DOHH2 (cell line): ENCODE measurements at regions not wholly inside any gene's neighbourhood (a gene's known extent, or its start where the extent isn't known, plus 50 kb on each side); places are given as distances from the start of the nearest gene placed in this dataset.

ENCODE experiments used
- H3F3A ChIP-seq: fragments of 200-600 bp; sonication (generic), shearing (Covaris generic); 2 replicates; pipeline ENCODE4 v1.6.0; 2016; ENCODE audit warnings: antibody characterized with exemption, mild to moderate bottlenecking; ENCODE audit not compliant: control insufficient read depth, insufficient read depth
- H3K27ac ChIP-seq: fragments of 200-600 bp; sonication (generic); 2 replicates; pipeline ENCODE4 v1.5.1; 2014; ENCODE audit warnings: low read depth, mild to moderate bottlenecking, low read length, moderate library complexity
- H3K27me3 ChIP-seq: fragments of 200-600 bp; sonication (generic); 2 replicates; pipeline ENCODE4 v1.6.1; 2014; ENCODE audit warnings: mild to moderate bottlenecking, low read length, mixed read lengths; ENCODE audit not compliant: control insufficient read depth
- H3K36me3 ChIP-seq: fragments of 200-600 bp; sonication (generic); 2 replicates; pipeline ENCODE4 v1.6.1; 2014; ENCODE audit warnings: mild to moderate bottlenecking, low read length, moderate library complexity, mixed read lengths; ENCODE audit not compliant: control insufficient read depth
- H3K4me1 ChIP-seq: fragments of 200-600 bp; sonication (generic); 2 replicates; pipeline ENCODE4 v1.6.1; 2014; ENCODE audit warnings: mild to moderate bottlenecking, low read length, mixed read lengths; ENCODE audit not compliant: control insufficient read depth
- H3K4me2 ChIP-seq: fragments of 200-600 bp; sonication (generic); 2 replicates; pipeline ENCODE4 v1.6.0; 2014; ENCODE audit warnings: mild to moderate bottlenecking, low read length, moderate library complexity
- H3K4me3 ChIP-seq: fragments of 200-600 bp; sonication (generic); 2 replicates; pipeline ENCODE4 v1.5.1; 2014; ENCODE audit warnings: mild to moderate bottlenecking, low read length, mixed read lengths
- H3K79me2 ChIP-seq: fragments of 200-600 bp; sonication (generic); 2 replicates; pipeline ENCODE4 v1.6.1; 2014; ENCODE audit warnings: mild to moderate bottlenecking, low read length, mixed read lengths; ENCODE audit not compliant: control insufficient read depth
- H3K9me2 ChIP-seq: fragments of 200-600 bp; sonication (generic); replicated peaks from 2 replicates; pipeline ENCODE4 v1.6.1; 2014; ENCODE audit warnings: mild to moderate bottlenecking, low read length, mixed read lengths; ENCODE audit not compliant: control insufficient read depth
- H3K9me3 ChIP-seq: fragments of 200-600 bp; sonication (generic); 2 replicates; pipeline ENCODE4 v1.6.1; 2014; ENCODE audit warnings: antibody characterized with exemption, low read length, mixed read lengths; ENCODE audit not compliant: control insufficient read depth, insufficient read depth
- H4K20me1 ChIP-seq: fragments of 200-600 bp; sonication (generic); 2 replicates; pipeline ENCODE4 v1.6.0; 2014; ENCODE audit warnings: low read depth, mild to moderate bottlenecking, antibody characterized with exemption, low read length, moderate library complexity; ENCODE audit not compliant: control insufficient read depth, insufficient read depth
- CTCF ChIP-seq: fragments of 200-600 bp; sonication (generic); IDR thresholded peaks from one replicate; pipeline ENCODE4 v1.5.1; 2014; ENCODE audit warnings: antibody characterized with exemption, mild to moderate bottlenecking, low read depth, low read length; ENCODE audit not compliant: poor library complexity, severe bottlenecking
- EZH2phosphoT487 ChIP-seq: fragments of 200-600 bp; sonication (generic); IDR thresholded peaks from 2 replicates; pipeline ENCODE4 v1.6.1; 2017; ENCODE audit warnings: borderline replicate concordance, mild to moderate bottlenecking, antibody characterized with exemption, low read length, moderate library complexity, mixed read lengths

DNA sequence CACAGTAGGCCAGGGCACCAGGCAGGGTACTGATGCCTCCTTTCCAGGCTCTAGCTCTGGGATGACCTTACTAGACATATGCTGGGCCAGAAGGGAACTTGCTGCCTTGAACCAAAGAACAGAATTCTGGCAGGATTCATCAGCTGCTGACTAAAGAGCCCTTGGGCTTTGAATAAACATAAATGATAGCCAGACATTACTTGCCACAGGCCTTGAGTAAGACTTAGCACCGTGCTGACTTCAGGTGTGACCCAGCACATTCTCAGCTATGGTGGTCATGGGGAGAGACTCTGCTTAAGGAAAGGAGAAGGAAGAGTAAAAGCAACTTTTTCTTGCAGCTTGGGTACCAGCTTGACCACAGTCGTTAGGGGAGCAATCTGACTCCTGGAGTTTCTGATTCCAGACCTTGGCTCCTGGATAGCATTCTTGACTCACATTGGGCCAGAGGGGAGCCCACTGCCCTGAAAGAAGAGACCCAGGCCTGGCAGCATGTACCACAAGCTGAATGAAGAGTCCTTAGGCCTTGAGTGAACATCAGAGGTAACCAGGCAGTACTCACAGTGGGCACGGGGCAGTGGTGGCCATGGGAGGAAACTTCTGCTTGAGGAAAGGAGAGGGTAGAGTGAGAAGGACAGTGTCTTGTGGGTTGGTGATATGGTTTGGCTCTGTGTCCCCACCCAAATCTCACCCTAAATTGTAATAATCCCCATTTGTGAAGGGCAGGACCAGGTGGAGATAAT is 926.1 kb upstream of the SORCS1 start:
- no peak overlapping the region for H3K4me3 ChIP-seq
- H3K9me3 ChIP-seq: no peaks in the 10 kb centered on the region
- no peaks in the 10 kb centered on the region for H3K36me3 ChIP-seq
- no peaks in the 10 kb centered on the region for H3K4me1 ChIP-seq
- H3K4me2 ChIP-seq: no peak overlapping the region
- no peaks in the 10 kb centered on the region for H3K27me3 ChIP-seq
- no peaks in the 10 kb centered on the region for H4K20me1 ChIP-seq
- TF ChIP-seq CTCF: no peak
- no peak for TF ChIP-seq EZH2phosphoT487
- H3F3A ChIP-seq: no peaks in the 10 kb centered on the region
- H3K79me2 ChIP-seq: no peaks in the 10 kb centered on the region
- H3K9me2 ChIP-seq: no peaks in the 10 kb centered on the region
- H3K27ac ChIP-seq: no peak overlapping the region

DNA sequence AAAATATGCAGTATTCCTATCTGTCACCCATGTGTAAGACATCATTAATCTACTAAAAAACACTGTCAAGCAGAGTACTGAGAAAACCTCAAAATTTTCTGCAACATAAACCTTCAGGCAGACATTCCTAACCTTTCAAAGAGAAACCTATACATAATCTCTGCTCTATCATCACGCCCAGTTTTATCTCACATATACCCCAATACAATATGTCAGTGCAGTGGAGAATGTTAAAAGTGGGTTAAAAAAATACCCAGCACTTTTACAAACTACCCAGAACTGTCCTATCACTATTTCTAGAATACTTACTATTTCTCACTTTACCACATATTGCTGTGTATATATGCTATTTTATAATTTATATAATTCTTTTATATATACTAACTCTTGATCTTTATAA is 922.0 kb upstream of the SORCS1 start:
- no peaks in the 10 kb centered on the region for H3K79me2 ChIP-seq
- no peaks in the 10 kb centered on the region for H3K9me2 ChIP-seq
- H3K4me2 ChIP-seq: no peak overlapping the region
- H3K4me3 ChIP-seq: no peak overlapping the region
- no peak for TF ChIP-seq CTCF
- TF ChIP-seq EZH2phosphoT487: no peak
- H3K4me1 ChIP-seq: no peaks in the 10 kb centered on the region
- no peaks in the 10 kb centered on the region for H4K20me1 ChIP-seq
- no peaks in the 10 kb centered on the region for H3K9me3 ChIP-seq
- H3K36me3 ChIP-seq: no peaks in the 10 kb centered on the region
- no peak overlapping the region for H3K27ac ChIP-seq
- H3K27me3 ChIP-seq: no peaks in the 10 kb centered on the region
- H3F3A ChIP-seq: no peaks in the 10 kb centered on the region

- H3K9me3 ChIP-seq: no peaks in the 10 kb centered on the region
- no peaks in the 10 kb centered on the region for H3K4me1 ChIP-seq
- H4K20me1 ChIP-seq: no peaks in the 10 kb centered on the region
- no peak for TF ChIP-seq EZH2phosphoT487
- TF ChIP-seq CTCF: no peak
- H3K36me3 ChIP-seq: no peaks in the 10 kb centered on the region
- H3K27me3 ChIP-seq: no peaks in the 10 kb centered on the region
- H3K27ac ChIP-seq: no peak overlapping the region
- H3K79me2 ChIP-seq: no peaks in the 10 kb centered on the region
- no peaks in the 10 kb centered on the region for H3K9me2 ChIP-seq
- no peak overlapping the region for H3K4me2 ChIP-seq
- H3K4me3 ChIP-seq: no peak overlapping the region
- H3F3A ChIP-seq: no peaks in the 10 kb centered on the region
Measured at GRCh38 chr10:108082596-108082995, 918.1 kb upstream of the SORCS1 start.
